Calu3 (cell line): ENCODE measurements at regions not wholly inside any gene's neighbourhood (a gene's known extent, or its start where the extent isn't known, plus 50 kb on each side); places are given as distances from the start of the nearest gene placed in this dataset.

Source experiments
- BruUV-seq: library from RNA; stranded (reverse); fragments of 400-500 nt; replicated peaks from 2 replicates; lab custom pipeline; 2021; lab: Mats Ljungman, UMichigan
- CTCF ChIA-PET: fragments of 300-600 bp; sonication (Branson Sonifier 250); formaldehyde crosslinking; loops from one replicate; lab custom pipeline; 2022; ENCODE audit warnings: antibody characterized with exemption; lab: Charles Lee
- DNase-seq: peaks from one replicate; pipeline ENCODE4 v3.0.0; 2022
- H3K27ac Mint-ChIP-seq: one replicate; pipeline ENCODE4 v1.8.0; 2022; ENCODE audit warnings: mixed read lengths; ENCODE audit not compliant: unreplicated experiment
- H3K27me3 Mint-ChIP-seq: one replicate; pipeline ENCODE4 v1.8.0; 2022; ENCODE audit warnings: mixed read lengths; ENCODE audit not compliant: unreplicated experiment
- H3K36me3 Mint-ChIP-seq: one replicate; pipeline ENCODE4 v1.8.0; 2022; ENCODE audit warnings: mild to moderate bottlenecking, moderate library complexity, mixed read lengths; ENCODE audit not compliant: insufficient read depth, unreplicated experiment
- H3K4me1 Mint-ChIP-seq: one replicate; pipeline ENCODE4 v1.8.0; 2022; ENCODE audit warnings: mild to moderate bottlenecking, low read depth, mixed read lengths; ENCODE audit not compliant: unreplicated experiment
- H3K4me3 Mint-ChIP-seq: one replicate; pipeline ENCODE4 v1.8.0; 2022; ENCODE audit warnings: mild to moderate bottlenecking, low read depth, moderate library complexity, mixed read lengths; ENCODE audit not compliant: unreplicated experiment
- H3K9me3 Mint-ChIP-seq: one replicate; pipeline ENCODE4 v1.8.0; 2022; ENCODE audit warnings: low read depth, mixed read lengths; ENCODE audit not compliant: unreplicated experiment
- CTCF ChIP-seq: fragments of 200-600 bp; IDR thresholded peaks from one replicate; pipeline ENCODE4 v1.8.0; 2022; ENCODE audit warnings: antibody characterized with exemption; ENCODE audit not compliant: unreplicated experiment
- intact Hi-C: fragments of 100-400 bp; cut with micrococcal nuclease; formaldehyde crosslinking; loops from one replicate; pipeline ENCODE4 v1.10.0; 2022; ENCODE audit not compliant: unreplicated experiment

GRCh38 chr1:229108598-229109201 lies 162.2 kb upstream of the RAB4A start:
- H3K27me3 Mint-ChIP-seq: no peaks in the 10 kb centered on the region
- no peak for TF ChIP-seq CTCF
- H3K4me3 Mint-ChIP-seq: no peak overlapping the region
- H3K36me3 Mint-ChIP-seq: no peaks in the 10 kb centered on the region
- H3K27ac Mint-ChIP-seq: no peak overlapping the region
- DNase-seq: peak; percentile 32
- intact Hi-C loops: no loop called here
- peaks cover 29% of the 10 kb centered on the region for H3K4me1 Mint-ChIP-seq
- H3K9me3 Mint-ChIP-seq: no peaks in the 10 kb centered on the region
- CTCF ChIA-PET: interaction anchor here (1.1 to 1.7 kb wide), 2 partner anchors 15 to 16 kb away, joined by 3 to 5 read pairs; no protein-coding TSS in a partner anchor
- BruUV-seq: no TSS peak

GRCh38 chr1:229109320-229109761 lies 161.6 kb upstream of the RAB4A start:
- BruUV-seq: no TSS peak
- Mint-ChIP-seq H3K27ac (no peak overlapping the region), H3K27me3 (no peaks in the 10 kb centered on the region), H3K4me1 (peaks cover 34% of the 10 kb centered on the region), H3K9me3 (no peaks in the 10 kb centered on the region), H3K36me3 (no peaks in the 10 kb centered on the region), H3K4me3 (no peak overlapping the region)
- TF ChIP-seq CTCF: no peak
- no peak for DNase-seq
- CTCF ChIA-PET: interaction anchor here (1.1 kb wide), 1 partner anchor 15 kb away, joined by 3 read pairs; no protein-coding TSS in a partner anchor
- intact Hi-C loops: no loop called here

- Mint-ChIP-seq H3K27ac (no peak overlapping the region), H3K4me1 (peaks cover 41% of the 10 kb centered on the region), H3K36me3 (no peaks in the 10 kb centered on the region), H3K27me3 (no peaks in the 10 kb centered on the region), H3K9me3 (no peaks in the 10 kb centered on the region), H3K4me3 (no peak overlapping the region)
- CTCF ChIA-PET: no interaction called here
- no peak for TF ChIP-seq CTCF
- intact Hi-C loops: no loop called here
- BruUV-seq: no TSS peak
- DNase-seq: no peak
These were observed 159.9 kb upstream of the RAB4A start for GRCh38 chr1:229110986-229111385.

- BruUV-seq: no TSS peak
- no peaks in the 10 kb centered on the region for H3K9me3 Mint-ChIP-seq
- CTCF ChIA-PET: interaction anchor here (0.7 kb wide), 1 partner anchor 118 kb away, joined by 6 read pairs; no protein-coding TSS in a partner anchor
- TF ChIP-seq CTCF: no peak
- no peak for DNase-seq
- peaks cover 41% of the 10 kb centered on the region for H3K4me1 Mint-ChIP-seq
- H3K27ac Mint-ChIP-seq: no peak overlapping the region
- no peaks in the 10 kb centered on the region for H3K27me3 Mint-ChIP-seq
- no peaks in the 10 kb centered on the region for H3K36me3 Mint-ChIP-seq
- H3K4me3 Mint-ChIP-seq: no peak overlapping the region
- intact Hi-C loops: no loop called here
These were observed 159.1 kb upstream of the RAB4A start for GRCh38 chr1:229111703-229112319.
